Subcutaneous abdominal adipose tissue (tissue), 5 donors: ENCODE measurements at regions not wholly inside any gene's neighbourhood (a gene's known extent, or its start where the extent isn't known, plus 50 kb on each side); places are given as distances from the start of the nearest gene placed in this dataset.

Experiments used
- H3K27ac ChIP-seq: one replicate; pipeline ENCODE4 v1.7.0; 2013; ENCODE audit warnings: low read depth, mild to moderate bottlenecking, inconsistent platforms, low read length, moderate library complexity
- H3K27me3 ChIP-seq, 5 donors: one replicate each; pipeline ENCODE4 v1.7.0; 2013; ENCODE audit warnings: low read length in 5 of 5, inconsistent platforms in 1 of 5; ENCODE audit not compliant: control insufficient read depth in 5 of 5, insufficient read depth in 4 of 5
- H3K36me3 ChIP-seq, 5 donors: one replicate each; pipeline ENCODE4 v1.7.0; 2013; ENCODE audit warnings: low read length in 5 of 5; ENCODE audit not compliant: control insufficient read depth in 5 of 5, insufficient read depth in 5 of 5
- H3K4me1 ChIP-seq, 5 donors: one replicate each; pipeline ENCODE4 v1.7.0; 2013; ENCODE audit warnings: low read length in 5 of 5, mild to moderate bottlenecking in 3 of 5, moderate library complexity in 1 of 5; ENCODE audit not compliant: control insufficient read depth in 5 of 5, insufficient read depth in 5 of 5
- H3K4me3 ChIP-seq, 5 donors: one replicate each; pipeline ENCODE4 v1.7.0; 2013; ENCODE audit warnings: low read length in 5 of 5, low read depth in 1 of 5
- H3K9ac ChIP-seq, 5 donors: one replicate each; pipeline ENCODE4 v1.7.0; 2013; ENCODE audit warnings: low read length in 5 of 5, mild to moderate bottlenecking in 4 of 5, moderate library complexity in 3 of 5
- H3K9me3 ChIP-seq, 5 donors: one replicate each; pipeline ENCODE4 v1.7.0; 2013; ENCODE audit warnings: low read length in 5 of 5; ENCODE audit not compliant: control insufficient read depth in 5 of 5
- donor health status: healthy.
- donor health status: healthy.
- donor health status: healthy.
- donor health status: healthy.
- donor health status: healthy.

- H3K27me3 ChIP-seq: no peaks in the 10 kb centered on the region
- no peak overlapping the region for H3K27ac ChIP-seq
- H3K4me1 ChIP-seq: peaks cover 0 to 2% (median 0%) of the 10 kb centered on the region in 5 donors
- no peak overlapping the region for H3K4me3 ChIP-seq
- H3K9ac ChIP-seq: no peak overlapping the region
- no peaks in the 10 kb centered on the region for H3K9me3 ChIP-seq
- H3K36me3 ChIP-seq: no peaks in the 10 kb centered on the region
Observed at GRCh38 chr2:195313962-195314361, 343.1 kb upstream of the SLC39A10 start.

GRCh38 chr2:195312662-195313061, 344.4 kb upstream of the SLC39A10 start:
- Histone ChIP-seq H3K9ac (no peak overlapping the region), H3K4me1 (no peaks in the 10 kb centered on the region), H3K4me3 (no peak overlapping the region), H3K9me3 (no peaks in the 10 kb centered on the region), H3K27me3 (no peaks in the 10 kb centered on the region), H3K36me3 (no peaks in the 10 kb centered on the region), H3K27ac (no peak overlapping the region)

- Histone ChIP-seq H3K27ac (no peak overlapping the region), H3K9ac (no peak overlapping the region), H3K4me3 (no peak overlapping the region), H3K4me1 (no peaks in the 10 kb centered on the region), H3K36me3 (no peaks in the 10 kb centered on the region), H3K9me3 (no peaks in the 10 kb centered on the region), H3K27me3 (no peaks in the 10 kb centered on the region)
Observed at GRCh38 chr2:195308163-195308562, 348.9 kb upstream of the SLC39A10 start.

- no peaks in the 10 kb centered on the region for H3K9me3 ChIP-seq
- H3K27me3 ChIP-seq: no peaks in the 10 kb centered on the region
- no peak overlapping the region for H3K27ac ChIP-seq
- H3K36me3 ChIP-seq: no peaks in the 10 kb centered on the region
- no peaks in the 10 kb centered on the region for H3K4me1 ChIP-seq
- H3K4me3 ChIP-seq: no peak overlapping the region
- H3K9ac ChIP-seq: no peak overlapping the region
Observed at GRCh38 chr2:195307751-195308150, 349.3 kb upstream of the SLC39A10 start.

- H3K9ac ChIP-seq: no peak overlapping the region
- H3K4me3 ChIP-seq: no peak overlapping the region
- no peaks in the 10 kb centered on the region for H3K36me3 ChIP-seq
- H3K9me3 ChIP-seq: no peaks in the 10 kb centered on the region
- no peaks in the 10 kb centered on the region for H3K4me1 ChIP-seq
- H3K27me3 ChIP-seq: no peaks in the 10 kb centered on the region
- H3K27ac ChIP-seq: no peak overlapping the region
Observed at GRCh38 chr2:195304310-195304709, 352.7 kb upstream of the SLC39A10 start.

GRCh38 chr2:195300631-195301030, 356.4 kb upstream of the SLC39A10 start:
- Histone ChIP-seq H3K27ac (no peak overlapping the region), H3K4me1 (no peaks in the 10 kb centered on the region), H3K36me3 (no peaks in the 10 kb centered on the region), H3K9me3 (no peaks in the 10 kb centered on the region), H3K4me3 (no peak overlapping the region), H3K27me3 (no peaks in the 10 kb centered on the region), H3K9ac (no peak overlapping the region)

GRCh38 chr2:195299600-195299999, 357.4 kb upstream of the SLC39A10 start:
- Histone ChIP-seq H3K36me3 (no peaks in the 10 kb centered on the region), H3K27me3 (no peaks in the 10 kb centered on the region), H3K9me3 (no peaks in the 10 kb centered on the region), H3K27ac (no peak overlapping the region), H3K9ac (no peak overlapping the region), H3K4me3 (no peak overlapping the region), H3K4me1 (no peaks in the 10 kb centered on the region)

GRCh38 chr2:195296490-195296889, 360.5 kb upstream of the SLC39A10 start:
- Histone ChIP-seq H3K27me3 (no peaks in the 10 kb centered on the region), H3K27ac (no peak overlapping the region), H3K4me3 (no peak overlapping the region), H3K4me1 (no peaks in the 10 kb centered on the region), H3K9ac (no peak overlapping the region), H3K36me3 (no peaks in the 10 kb centered on the region), H3K9me3 (no peaks in the 10 kb centered on the region)

GRCh38 chr2:195289081-195289480, 367.9 kb upstream of the SLC39A10 start:
- no peaks in the 10 kb centered on the region for H3K4me1 ChIP-seq
- no peak overlapping the region for H3K9ac ChIP-seq
- H3K27me3 ChIP-seq: no peaks in the 10 kb centered on the region
- no peak overlapping the region for H3K4me3 ChIP-seq
- no peaks in the 10 kb centered on the region for H3K36me3 ChIP-seq
- no peak overlapping the region for H3K27ac ChIP-seq
- no peaks in the 10 kb centered on the region for H3K9me3 ChIP-seq

GRCh38 chr2:195279840-195280427, 377.1 kb upstream of the SLC39A10 start:
- Histone ChIP-seq H3K36me3 (no peaks in the 10 kb centered on the region), H3K27me3 (no peaks in the 10 kb centered on the region), H3K4me1 (peaks cover 0 to 5% (median 0%) of the 10 kb centered on the region in 5 donors), H3K27ac (no peak overlapping the region), H3K9me3 (no peaks in the 10 kb centered on the region), H3K9ac (no peak overlapping the region), H3K4me3 (no peak overlapping the region)
